Stromal cell of bone marrow (primary cell): ENCODE measurements at regions not wholly inside any gene's neighbourhood (a gene's known extent, or its start where the extent isn't known, plus 50 kb on each side); places are given as distances from the start of the nearest gene placed in this dataset.

Experiments
- DNase-seq: peaks from one replicate; pipeline ENCODE4 v3.0.0-alpha.2; 2012; ENCODE audit warnings: low read depth

GRCh38 chr7:18081617-18082016, 54.0 kb upstream of the PRPS1L1 start:
- DNase-seq: no peak

- no peak for DNase-seq
These were observed 54.5 kb upstream of the PRPS1L1 start for GRCh38 chr7:18082169-18082568.

DNA sequence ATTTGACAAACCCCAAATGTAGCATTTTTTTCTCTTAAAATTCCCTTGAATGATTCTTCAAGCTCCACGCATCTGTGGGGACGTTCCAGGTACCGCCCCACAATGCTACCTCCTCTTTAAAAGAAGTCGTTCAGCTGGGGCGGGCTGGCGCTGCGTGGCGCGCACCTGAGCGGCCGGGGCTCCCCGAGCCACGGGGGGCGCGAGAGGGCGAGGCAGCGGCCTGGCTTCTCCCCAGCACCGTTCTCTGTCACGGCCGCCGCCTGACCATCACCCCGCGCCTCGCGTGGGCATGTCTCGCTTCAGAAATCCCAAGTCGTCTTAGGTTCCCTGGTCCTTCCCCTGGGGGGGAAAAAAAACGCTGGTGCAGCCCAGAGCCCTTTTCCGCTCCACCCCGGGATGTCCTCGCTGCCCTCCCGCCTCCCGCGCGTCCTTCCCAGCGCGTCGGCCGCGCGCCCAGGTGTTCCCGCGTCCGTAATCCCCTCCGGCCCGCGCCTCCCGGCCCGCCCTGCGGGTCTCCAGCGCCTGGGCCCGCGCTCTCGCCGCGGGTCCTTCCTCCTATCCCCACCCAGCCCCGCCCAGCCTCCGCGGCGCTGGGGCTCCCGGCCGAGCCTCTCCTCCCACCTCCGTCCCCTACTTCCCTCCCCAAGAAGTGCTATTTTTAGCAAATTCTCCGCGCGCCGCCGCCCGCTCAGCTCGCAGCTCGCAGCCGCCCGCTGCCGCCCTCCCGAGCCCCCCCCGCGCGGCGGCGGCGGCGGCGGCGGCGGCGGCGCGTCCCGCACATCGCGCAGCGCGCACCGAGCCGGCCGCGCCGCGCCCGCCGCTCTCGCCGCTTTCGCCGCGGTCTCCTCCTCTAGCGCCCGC, 58.7 kb upstream of the PRPS1L1 start:
- no peak for DNase-seq

- no peak for DNase-seq
These were observed 59.5 kb upstream of the PRPS1L1 start for GRCh38 chr7:18087026-18087686.

- no peak for DNase-seq
These were observed 60.0 kb upstream of the PRPS1L1 start for GRCh38 chr7:18087687-18088078.

DNA sequence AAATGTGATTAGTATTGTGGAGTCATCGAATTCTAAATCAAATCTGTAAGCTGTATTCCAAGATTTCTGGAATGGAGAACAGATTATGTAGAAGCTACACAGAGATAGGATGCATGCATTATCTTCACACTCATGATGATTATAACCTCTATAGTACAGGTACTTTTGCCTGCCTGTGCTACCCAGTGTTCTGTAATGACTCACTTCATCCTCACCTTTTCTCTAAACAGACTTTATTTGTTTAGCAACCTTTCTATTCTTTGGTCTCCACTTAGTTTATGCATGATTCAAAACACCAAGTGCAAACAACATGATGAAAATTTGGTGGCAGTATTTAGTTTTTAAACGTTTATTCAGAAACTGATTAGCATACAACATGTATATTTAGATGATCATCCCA, 68.4 kb upstream of the PRPS1L1 start:
- DNase-seq: no peak

GRCh38 chr7:18102576-18102975, 74.9 kb upstream of the PRPS1L1 start:
- DNase-seq: no peak

DNA sequence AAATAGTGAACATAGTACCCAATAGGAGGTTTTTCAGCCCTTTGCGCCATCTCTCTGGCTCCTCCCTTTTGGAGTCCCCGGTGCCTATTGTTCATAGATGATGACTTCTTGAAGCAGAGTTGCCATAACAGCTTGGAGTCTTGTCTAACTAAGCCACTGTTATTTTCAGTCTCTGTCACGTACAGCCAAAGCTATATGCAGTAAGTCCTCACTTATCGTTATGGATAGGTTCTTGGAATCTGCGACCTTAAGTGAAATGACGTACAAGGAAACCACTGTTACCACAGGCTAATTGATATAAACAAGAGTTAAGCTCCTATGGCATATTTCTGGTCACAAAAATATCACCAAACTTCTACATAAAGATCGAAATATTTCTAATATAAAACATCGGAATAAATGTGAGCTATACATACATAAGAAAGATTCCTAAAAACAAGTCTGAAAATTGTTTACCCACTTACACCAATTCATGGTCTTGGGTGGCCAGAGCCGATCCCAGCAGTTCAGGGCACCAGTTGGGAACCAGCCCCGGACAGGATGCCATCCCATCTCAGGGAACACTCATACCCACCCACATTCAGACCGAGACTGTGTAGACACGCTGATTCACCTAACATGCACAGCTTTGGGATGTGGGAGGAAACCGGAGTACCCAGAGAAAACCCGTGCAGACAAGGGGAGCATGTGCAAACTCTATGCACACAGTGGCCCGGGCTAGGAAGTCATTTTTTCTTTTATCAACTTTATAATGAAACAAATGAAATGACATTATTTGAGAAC, 76.0 kb upstream of the PRPS1L1 start:
- no peak for DNase-seq

DNA sequence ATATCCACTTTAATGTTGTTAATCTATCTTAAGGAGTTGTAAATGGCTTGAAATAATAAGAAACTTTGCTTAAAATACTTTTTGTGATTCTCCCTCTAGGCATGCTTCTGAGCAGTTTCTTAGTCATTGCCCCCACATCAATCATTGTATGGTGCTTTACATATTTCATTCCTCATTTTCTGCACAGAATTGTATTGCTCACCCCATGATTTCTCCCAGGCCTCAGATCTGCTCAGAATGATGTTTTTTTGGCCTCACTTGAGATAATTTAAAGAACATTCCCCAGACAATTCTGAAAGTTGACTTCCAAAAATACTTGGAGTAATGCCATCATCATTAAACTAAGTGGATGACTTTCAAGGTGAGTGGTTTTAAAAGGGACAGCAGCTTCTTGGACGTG, 82.1 kb upstream of the PRPS1L1 start:
- peak; percentile 28 for DNase-seq

- DNase-seq: no peak
These were observed 89.0 kb upstream of the PRPS1L1 start for GRCh38 chr7:18116661-18117060.

GRCh38 chr7:18117482-18117881, 89.8 kb upstream of the PRPS1L1 start:
- no peak for DNase-seq

DNA sequence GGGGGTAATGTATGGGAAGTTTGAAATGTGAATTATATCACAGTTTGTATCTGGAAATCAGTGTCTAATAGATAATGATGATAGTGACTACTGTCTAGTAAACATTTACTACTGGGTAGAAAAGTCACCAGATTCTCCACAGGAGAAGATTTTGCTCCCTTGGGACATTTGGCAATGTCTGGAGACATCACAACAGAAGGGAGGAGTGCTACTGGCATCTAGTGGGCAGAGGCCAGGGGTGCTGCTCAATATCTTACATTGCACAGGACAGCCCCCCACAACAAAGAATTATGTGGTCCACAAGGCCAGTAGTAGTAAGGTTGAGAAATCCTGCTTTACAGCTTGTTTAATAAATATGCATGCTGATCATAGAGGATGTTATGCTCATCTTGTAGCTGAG, 92.3 kb upstream of the PRPS1L1 start:
- no peak for DNase-seq

DNA sequence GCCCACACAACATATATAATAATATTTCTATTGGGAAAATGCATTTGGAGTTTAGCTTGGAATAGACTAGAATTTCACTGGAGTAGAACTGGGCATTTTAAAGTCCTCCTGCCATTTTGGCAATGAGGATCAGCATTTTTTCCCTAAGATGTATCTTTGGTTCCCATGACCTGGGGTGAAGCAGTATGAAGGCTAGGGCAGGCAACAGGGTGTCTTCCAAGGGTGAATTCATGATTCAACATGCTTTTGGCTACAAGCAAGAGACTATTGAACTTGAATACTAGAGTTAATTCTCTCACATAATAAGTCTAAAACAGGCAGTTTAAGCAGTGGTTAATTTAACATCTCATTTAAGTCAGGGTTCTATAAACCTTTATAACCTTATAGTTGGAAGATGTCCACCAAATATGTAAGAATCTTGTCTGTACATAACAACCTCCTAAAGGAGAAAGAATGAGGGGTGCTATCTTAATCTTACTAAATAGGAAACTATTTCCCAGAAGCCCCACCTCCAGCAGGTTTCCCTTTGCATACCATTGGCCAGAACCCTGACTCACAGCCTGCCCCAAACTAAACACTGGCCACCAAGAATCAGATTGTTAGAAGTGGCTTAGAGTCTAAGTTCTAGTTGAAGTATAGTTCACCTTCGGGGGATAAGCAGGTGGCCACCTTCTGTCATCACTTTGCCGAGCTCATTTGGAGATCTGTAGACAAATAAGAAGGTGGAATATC, 96.0 kb upstream of the PRPS1L1 start:
- DNase-seq: no peak

GRCh38 chr7:18125476-18125875, 97.8 kb upstream of the PRPS1L1 start:
- DNase-seq: no peak

DNA sequence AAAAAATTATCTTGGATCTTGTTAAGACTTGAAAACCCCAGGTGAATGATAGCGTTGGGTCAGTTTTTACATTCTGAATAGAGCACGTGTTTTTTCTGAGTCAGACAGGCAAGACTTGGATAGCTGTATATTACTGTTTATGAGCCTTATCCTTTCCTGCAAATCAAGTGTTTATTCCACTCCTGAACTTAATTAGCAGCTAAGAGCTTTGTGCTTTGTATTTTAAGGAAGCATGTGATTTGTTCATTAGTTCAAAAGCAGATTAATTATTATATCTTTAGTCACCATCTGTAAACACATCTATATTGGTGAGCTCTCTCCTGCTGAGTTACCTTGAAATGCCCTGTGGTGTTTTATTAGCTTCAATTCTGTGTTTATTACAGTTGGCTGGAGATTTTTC, 98.6 kb upstream of the PRPS1L1 start:
- no peak for DNase-seq

DNA sequence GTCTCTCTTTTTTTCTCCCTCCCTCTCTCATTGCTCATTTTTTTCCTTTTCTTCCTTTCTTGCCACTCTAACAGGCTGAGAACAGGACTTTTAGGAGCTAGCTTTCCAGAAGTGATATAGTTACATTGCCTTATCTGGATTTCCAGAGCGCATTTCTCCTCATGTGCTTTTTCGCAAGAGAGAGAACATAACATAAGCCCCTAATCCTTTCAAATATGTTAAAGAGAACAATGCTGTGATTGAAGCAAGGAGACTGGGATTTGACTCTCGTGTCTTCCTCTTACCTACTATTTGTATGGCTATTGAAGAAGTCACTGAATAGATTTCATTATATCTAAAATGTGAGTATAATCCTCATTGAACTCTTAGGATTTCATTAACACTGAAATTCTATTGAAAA, 101.2 kb upstream of the PRPS1L1 start:
- DNase-seq: no peak

- DNase-seq: no peak
These were observed 105.2 kb upstream of the PRPS1L1 start for GRCh38 chr7:18132811-18133210.

GRCh38 chr7:18133921-18134320, 106.3 kb upstream of the PRPS1L1 start:
- DNase-seq: no peak

GRCh38 chr7:18140943-18141342, 113.3 kb upstream of the PRPS1L1 start:
- DNase-seq: no peak

GRCh38 chr7:18144166-18144565, 116.5 kb upstream of the PRPS1L1 start:
- DNase-seq: no peak

DNA sequence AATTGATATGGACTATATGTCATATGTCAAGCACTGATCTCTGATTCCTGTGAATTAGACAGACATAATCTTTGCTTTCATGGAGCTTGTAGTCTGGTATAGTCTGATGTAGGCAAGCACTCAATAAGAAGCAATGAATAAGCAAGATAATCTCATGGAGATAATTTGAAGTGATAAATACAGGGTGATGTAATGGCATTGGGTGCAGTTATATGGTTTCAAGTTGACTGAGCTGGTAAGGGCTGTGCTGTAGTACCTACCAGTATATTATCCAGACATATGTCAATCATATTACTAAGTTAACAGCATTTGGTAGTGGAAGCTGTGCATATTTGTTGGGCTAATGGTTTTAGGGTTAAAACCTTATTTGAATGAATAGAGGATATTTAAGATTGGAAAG, 117.5 kb upstream of the PRPS1L1 start:
- no peak for DNase-seq

- DNase-seq: no peak
These were observed 123.8 kb upstream of the PRPS1L1 start for GRCh38 chr7:18151422-18151821.
